Mesenchymal stem cell (in vitro differentiated cells and primary cell): ENCODE measurements at regions not wholly inside any gene's neighbourhood (a gene's known extent, or its start where the extent isn't known, plus 50 kb on each side); places are given as distances from the start of the nearest gene placed in this dataset.
"Not testable (repeated sequence)": the region's sequence is repeated elsewhere in the genome, so short reads cannot be mapped to it uniquely, and the experiment has no call there.

Source experiments
- DNase-seq: peaks from one replicate; pipeline ENCODE4 v3.0.0-alpha.2; 2013
- H2AFZ ChIP-seq: one replicate; pipeline ENCODE4 v1.6.1; 2013; ENCODE audit warnings: low read depth, mild to moderate bottlenecking, control low read depth, inconsistent platforms, low read length, moderate library complexity
- H2AK5ac ChIP-seq: 2 replicates; pipeline ENCODE4 v1.6.1; 2013; ENCODE audit warnings: low read length, moderate library complexity, mild to moderate bottlenecking, inconsistent platforms; ENCODE audit not compliant: severe bottlenecking
- H2BK120ac ChIP-seq: one replicate; pipeline ENCODE4 v1.6.1; 2013; ENCODE audit warnings: low read depth, mild to moderate bottlenecking, inconsistent platforms, low read length, moderate library complexity
- H2BK12ac ChIP-seq, 2 experiments: one replicate each; pipeline ENCODE4 v1.6.1; 2013; ENCODE audit warnings: inconsistent platforms in 2 of 2, low read length in 2 of 2, mild to moderate bottlenecking in 2 of 2, moderate library complexity in 2 of 2, control low read depth in 1 of 2
- H2BK15ac ChIP-seq: one replicate; pipeline ENCODE4 v1.6.1; 2013; ENCODE audit warnings: mild to moderate bottlenecking, low read depth, inconsistent platforms; ENCODE audit not compliant: poor library complexity, severe bottlenecking
- H2BK5ac ChIP-seq: 2 replicates; pipeline ENCODE4 v1.6.1; 2013; ENCODE audit warnings: low read depth, mild to moderate bottlenecking, low read length, control low read depth, inconsistent platforms; ENCODE audit not compliant: poor library complexity, severe bottlenecking
- H3K14ac ChIP-seq, 2 experiments: one replicate each; pipeline ENCODE4 v1.6.1; 2013; ENCODE audit warnings: inconsistent platforms in 2 of 2, low read length in 2 of 2, control low read depth in 1 of 2, mild to moderate bottlenecking in 1 of 2, moderate library complexity in 1 of 2
- H3K18ac ChIP-seq, 2 experiments: one replicate each; pipeline ENCODE4 v1.6.1; 2013; ENCODE audit warnings: inconsistent platforms in 2 of 2, low read length in 2 of 2, control low read depth in 1 of 2, low read depth in 1 of 2, mild to moderate bottlenecking in 1 of 2
- H3K23ac ChIP-seq, 2 experiments: one replicate each; pipeline ENCODE4 v1.6.1; 2013; ENCODE audit warnings: inconsistent platforms in 2 of 2, low read length in 2 of 2, mild to moderate bottlenecking in 2 of 2, moderate library complexity in 2 of 2, control low read depth in 1 of 2
- H3K27ac ChIP-seq: 2 replicates; pipeline ENCODE4 v1.5.1; 2013; ENCODE audit warnings: mild to moderate bottlenecking, moderate library complexity, low read length, control low read depth, inconsistent platforms; ENCODE audit not compliant: poor library complexity, severe bottlenecking
- H3K27me3 ChIP-seq, 2 experiments: 2 replicates each; pipeline versions ENCODE4 v1.6.1 to v1.7.0; 2013; ENCODE audit warnings: low read length in 2 of 2, mild to moderate bottlenecking in 2 of 2, moderate library complexity in 2 of 2, control low read depth in 1 of 2, inconsistent platforms in 1 of 2; ENCODE audit not compliant: control insufficient read depth in 1 of 2, insufficient read depth in 1 of 2
- H3K36me3 ChIP-seq, 2 experiments: 2 replicates each; pipeline versions ENCODE4 v1.6.1 to v1.7.0; 2013; ENCODE audit warnings: low read length in 2 of 2, control low read depth in 1 of 2, inconsistent platforms in 1 of 2, low read depth in 1 of 2, mild to moderate bottlenecking in 1 of 2; ENCODE audit not compliant: insufficient read depth in 2 of 2, control insufficient read depth in 1 of 2
- H3K4ac ChIP-seq, 2 experiments: one replicate each; pipeline ENCODE4 v1.6.1; 2013; ENCODE audit warnings: inconsistent platforms in 2 of 2, low read length in 2 of 2, mild to moderate bottlenecking in 2 of 2, moderate library complexity in 2 of 2, control low read depth in 1 of 2, low read depth in 1 of 2
- H3K4me1 ChIP-seq: 2 replicates; pipeline ENCODE4 v1.6.1; 2013; ENCODE audit warnings: low read depth, low read length, control low read depth; ENCODE audit not compliant: control insufficient read depth, insufficient read depth
- H3K4me2 ChIP-seq: 2 replicates; pipeline ENCODE4 v1.6.1; 2013; ENCODE audit warnings: low read length, mild to moderate bottlenecking, inconsistent platforms; ENCODE audit not compliant: poor library complexity, severe bottlenecking
- H3K4me3 ChIP-seq, 2 experiments: 2 replicates each; pipeline versions ENCODE4 v1.5.1 to v1.7.0; 2013; ENCODE audit warnings: low read length in 2 of 2, mild to moderate bottlenecking in 2 of 2, control low read depth in 1 of 2, low read depth in 1 of 2; ENCODE audit not compliant: insufficient read depth in 1 of 2
- H3K79me1 ChIP-seq: replicated peaks from 2 replicates; pipeline ENCODE4 v1.6.1; 2013; ENCODE audit warnings: mild to moderate bottlenecking, control low read depth, low read length, inconsistent platforms; ENCODE audit not compliant: poor library complexity, severe bottlenecking
- H3K9ac ChIP-seq: 2 replicates; pipeline ENCODE4 v1.7.0; 2013; ENCODE audit warnings: mild to moderate bottlenecking, low read length, moderate library complexity
- H3K9me3 ChIP-seq: 2 replicates; pipeline ENCODE4 v1.7.0; 2013; ENCODE audit warnings: mild to moderate bottlenecking, low read length; ENCODE audit not compliant: control insufficient read depth
- H4K8ac ChIP-seq: one replicate; pipeline ENCODE4 v1.6.1; 2013; ENCODE audit warnings: inconsistent platforms, mild to moderate bottlenecking, low read length, moderate library complexity
- H4K91ac ChIP-seq: one replicate; pipeline ENCODE4 v1.6.1; 2013; ENCODE audit warnings: mild to moderate bottlenecking, low read length, inconsistent platforms
- WGBS: methylation state at CpG from one replicate; pipeline ENCODE4 v1.1.7; 2013; ENCODE audit warnings: mixed read lengths; 5-methylcytosine and 5-hydroxymethylcytosine counted together

DNA sequence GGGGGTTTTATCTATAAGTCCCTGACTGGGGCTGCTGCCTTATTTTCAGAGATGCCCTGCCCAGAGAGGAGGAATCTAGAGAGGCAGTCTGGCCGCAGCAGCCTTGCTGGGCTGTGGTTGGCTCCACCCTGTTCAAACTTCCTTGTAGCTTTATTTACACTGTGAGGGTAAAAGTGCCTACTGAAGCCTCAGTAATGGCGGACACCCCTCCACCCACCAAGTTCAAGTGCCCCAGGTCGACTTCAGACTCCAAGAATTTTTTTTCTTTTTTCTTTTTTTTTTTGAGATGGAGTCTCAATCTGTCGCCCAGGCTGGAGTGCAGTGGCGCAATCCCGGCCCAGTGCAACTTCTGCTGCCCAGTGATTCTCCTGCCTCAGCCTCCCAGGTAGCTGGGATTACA is 137.3 kb upstream of the MTPN start:
- H2AFZ ChIP-seq, H4K8ac ChIP-seq, H3K27me3 ChIP-seq, H3K4ac ChIP-seq, DNase-seq, H3K14ac ChIP-seq, H3K9ac ChIP-seq, H4K91ac ChIP-seq, H3K79me1 ChIP-seq, H2BK5ac ChIP-seq, H2BK120ac ChIP-seq, H3K36me3 ChIP-seq, H2BK12ac ChIP-seq, H3K27ac ChIP-seq, H3K23ac ChIP-seq, H3K4me1 ChIP-seq, H2AK5ac ChIP-seq, H2BK15ac ChIP-seq, H3K4me3 ChIP-seq, H3K18ac ChIP-seq, H3K4me2 ChIP-seq, H3K9me3 ChIP-seq: not testable (repeated sequence)
- WGBS: 81% methylated on average over 6 of the region's 6 CpGs

DNA sequence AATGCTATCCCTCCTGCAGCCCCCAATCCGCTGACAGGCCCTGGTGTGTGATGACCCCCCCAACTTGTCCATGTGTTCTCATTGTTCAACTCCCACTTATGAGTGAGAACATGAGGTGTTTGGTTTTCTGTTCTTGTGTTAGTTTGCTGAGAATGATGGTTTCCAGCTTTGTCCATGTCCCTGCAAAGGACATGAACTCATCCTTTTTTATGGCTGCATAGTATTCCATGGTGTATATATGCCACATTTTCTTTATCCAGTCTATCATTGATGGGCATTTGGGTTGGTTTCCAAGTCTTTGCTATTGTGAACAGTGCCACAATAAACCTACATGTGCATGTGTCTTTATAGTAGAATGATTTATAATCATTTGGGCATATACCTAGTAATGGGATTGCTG is 131.9 kb upstream of the MTPN start:
- not testable (repeated sequence) for H4K91ac ChIP-seq, H4K8ac ChIP-seq

DNA sequence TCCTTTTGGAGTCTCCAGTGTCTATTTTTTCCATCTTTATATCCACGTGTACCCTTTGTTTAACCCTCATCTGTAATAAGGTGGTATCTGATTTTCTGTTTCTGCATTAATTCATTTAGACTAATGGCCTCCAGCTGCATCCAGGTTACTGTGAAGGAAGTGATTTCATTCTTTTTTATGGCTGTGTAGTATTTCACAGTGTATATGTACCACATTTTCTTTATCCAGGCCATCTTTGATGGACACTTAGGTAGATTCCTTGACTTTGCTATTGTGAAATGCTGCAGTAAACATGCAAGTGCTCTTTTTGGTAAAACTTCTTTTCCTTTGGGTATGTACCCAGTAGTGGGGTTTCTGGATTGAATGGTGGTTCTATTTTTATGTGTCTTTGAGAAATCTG is 128.0 kb upstream of the MTPN start:
- H3K27me3 ChIP-seq: no peaks in the 10 kb centered on the region
- H3K79me1 ChIP-seq: no peaks in the 10 kb centered on the region
- no peak overlapping the region for H3K4ac ChIP-seq
- H2BK120ac ChIP-seq: no peak overlapping the region
- no CpG with 5 or more reads among the region's 1 CpG for WGBS
- no peak overlapping the region for H3K4me2 ChIP-seq
- no peaks in the 10 kb centered on the region for H3K36me3 ChIP-seq
- H3K9ac ChIP-seq: no peak overlapping the region
- H4K8ac ChIP-seq: no peak overlapping the region
- no peak overlapping the region for H3K27ac ChIP-seq
- H2AK5ac ChIP-seq: no peak overlapping the region
- no peaks in the 10 kb centered on the region for H3K4me1 ChIP-seq
- no peak for DNase-seq
- no peak overlapping the region for H4K91ac ChIP-seq
- H2BK12ac ChIP-seq: no peak overlapping the region
- no peak overlapping the region for H2BK5ac ChIP-seq
- no peak overlapping the region for H3K23ac ChIP-seq
- H2BK15ac ChIP-seq: no peak overlapping the region
- no peaks in the 10 kb centered on the region for H3K9me3 ChIP-seq
- H3K14ac ChIP-seq: no peak overlapping the region
- no peak overlapping the region for H3K4me3 ChIP-seq
- H3K18ac ChIP-seq: no peak overlapping the region
- H2AFZ ChIP-seq: no peak overlapping the region

More for the DNA sequence above, 131.9 kb upstream of the MTPN start:
- not testable (repeated sequence) for H3K36me3 ChIP-seq, H3K4me2 ChIP-seq, H3K4me1 ChIP-seq, H3K23ac ChIP-seq, H2BK5ac ChIP-seq, DNase-seq, H3K9ac ChIP-seq, H3K27ac ChIP-seq, H2BK12ac ChIP-seq, H2BK120ac ChIP-seq, H2AFZ ChIP-seq, H3K4me3 ChIP-seq, H2BK15ac ChIP-seq, H2AK5ac ChIP-seq, H3K14ac ChIP-seq, H3K27me3 ChIP-seq, H3K9me3 ChIP-seq, H3K18ac ChIP-seq, H3K4ac ChIP-seq, H3K79me1 ChIP-seq
- WGBS: 17% methylated on average over 1 of the region's 1 CpG

DNA sequence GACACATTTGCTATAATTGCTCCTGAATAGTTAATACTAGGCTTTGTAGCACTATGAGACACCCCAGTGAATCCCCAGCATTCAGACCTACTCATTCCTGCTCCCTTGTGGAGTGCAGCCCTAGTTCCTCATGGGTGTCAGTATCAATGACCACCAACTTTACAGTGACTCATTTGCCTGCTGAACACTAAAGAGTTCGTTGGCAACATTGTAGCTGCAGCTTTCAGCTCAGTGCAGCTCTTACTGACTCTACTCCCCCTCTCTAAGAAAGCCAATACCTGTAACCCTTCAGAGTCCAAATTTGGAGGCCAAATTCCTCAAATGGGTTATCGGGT is 127.1 kb upstream of the MTPN start:
- Histone ChIP-seq H4K91ac (no peak overlapping the region), H4K8ac (no peak overlapping the region), H3K4me2 (no peak overlapping the region), H2BK15ac (no peak overlapping the region), H3K36me3 (no peaks in the 10 kb centered on the region), H2AFZ (no peak overlapping the region), H3K4me1 (no peaks in the 10 kb centered on the region), H2AK5ac (no peak overlapping the region), H3K27ac (no peak overlapping the region), H3K4ac (no peak overlapping the region), H3K23ac (no peak overlapping the region), H3K4me3 (no peak overlapping the region), H3K79me1 (no peaks in the 10 kb centered on the region), H3K18ac (no peak overlapping the region), H3K9ac (no peak overlapping the region), H3K9me3 (no peaks in the 10 kb centered on the region), H2BK12ac (no peak overlapping the region), H3K27me3 (no peaks in the 10 kb centered on the region), H2BK5ac (no peak overlapping the region), H2BK120ac (no peak overlapping the region), H3K14ac (no peak overlapping the region)
- DNase-seq: no peak
- 71% methylated on average over 2 of the region's 2 CpGs for WGBS
